ENCODE measurements at regions not wholly inside any gene's neighbourhood (a gene's known extent, or its start where the extent isn't known, plus 50 kb on each side); places are given as distances from the start of the nearest gene placed in this dataset.
A peak's percentile ranks its signal among the peaks of the same experiment; 100 is the strongest.
"Not testable (repeated sequence)": the region's sequence is repeated elsewhere in the genome, so short reads cannot be mapped to it uniquely, and the experiment has no call there.

- DNase-seq (ENCODE audit: low spot score): no peak
These were observed 251.9 kb downstream of the SOD2 start for GRCh38 chr6:159440911-159441703.

- DNase-seq (ENCODE audit: low spot score): no peak
These were observed 252.7 kb downstream of the SOD2 start for GRCh38 chr6:159440349-159440748.

GRCh38 chr6:159439651-159440050 is 253.4 kb downstream of the SOD2 start:
- no peak for DNase-seq (ENCODE audit: low spot score)

GRCh38 chr6:159438106-159438505 is 254.9 kb downstream of the SOD2 start:
- DNase-seq (ENCODE audit: low spot score): no peak

DNA sequence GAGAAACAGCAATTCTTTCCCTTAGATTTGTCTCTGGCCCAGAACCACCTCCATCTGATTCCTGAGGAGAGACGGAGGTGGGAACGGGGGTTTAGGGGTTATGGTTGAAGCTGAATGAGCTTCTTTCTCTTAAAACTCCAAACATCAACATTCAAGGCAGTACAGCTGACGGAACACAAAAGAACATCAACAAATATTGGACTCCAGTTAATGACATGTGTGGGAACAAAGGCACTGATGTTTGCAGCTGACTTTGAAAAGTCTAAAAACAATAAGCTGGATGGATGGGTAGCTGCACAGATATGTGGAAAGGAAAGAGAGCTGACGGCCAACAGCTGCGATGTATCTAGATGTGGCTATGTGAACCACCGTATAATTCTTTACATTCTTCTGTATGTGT is 256.5 kb downstream of the SOD2 start:
- no peak for DNase-seq (ENCODE audit: low spot score)

DNA sequence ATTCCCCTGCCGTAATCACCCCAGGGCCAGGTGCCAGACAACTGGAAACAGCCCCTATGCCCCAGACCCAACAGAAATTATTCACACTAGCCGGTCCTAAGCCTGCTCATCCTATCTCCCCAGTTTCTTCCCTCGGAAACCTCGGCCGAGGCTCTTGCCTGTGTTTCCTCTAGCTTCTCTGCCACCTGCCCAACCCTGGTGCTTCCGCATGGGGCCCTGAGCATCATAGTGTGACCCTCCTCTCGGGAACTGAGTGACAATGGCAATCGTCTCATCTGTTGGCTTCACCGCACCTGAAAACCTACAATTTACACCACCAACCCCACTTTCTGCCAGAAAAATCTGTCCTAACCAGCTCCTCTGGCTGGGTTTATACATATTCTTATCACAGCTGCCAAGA is 257.3 kb downstream of the SOD2 start:
- DNase-seq (ENCODE audit: low spot score): no peak

- no peak for DNase-seq (ENCODE audit: low spot score)
These were observed 258.6 kb downstream of the SOD2 start for GRCh38 chr6:159434410-159434809.

GRCh38 chr6:159433550-159433949 is 259.5 kb downstream of the SOD2 start:
- no peak for DNase-seq (ENCODE audit: low spot score)

- DNase-seq (ENCODE audit: low spot score): no peak
These were observed 261.3 kb downstream of the SOD2 start for GRCh38 chr6:159431750-159432149.

DNA sequence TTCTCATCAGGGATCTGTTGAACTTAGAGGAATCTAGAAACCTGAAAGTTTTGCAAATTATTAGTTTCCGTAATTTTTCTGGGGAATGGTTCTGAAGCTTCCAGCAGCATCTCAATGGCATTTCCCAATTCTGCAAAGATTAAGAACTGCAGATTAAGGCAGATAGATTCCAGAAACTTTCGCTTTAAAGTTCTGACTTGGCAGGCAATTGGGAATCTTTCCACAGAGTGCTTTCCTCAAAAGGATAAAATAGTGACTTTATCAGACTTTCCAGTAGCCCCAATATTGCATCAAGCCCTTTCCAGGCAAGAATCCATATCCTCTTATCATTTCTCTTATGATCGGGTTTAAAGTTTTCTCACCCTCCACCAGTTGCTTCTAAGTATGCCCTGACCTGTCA is 261.1 kb downstream of the FNDC1 start:
- DNase-seq (ENCODE audit: low spot score): no peak

GRCh38 chr6:159429433-159429832 is 260.2 kb downstream of the FNDC1 start:
- DNase-seq (ENCODE audit: low spot score): no peak

- no peak for DNase-seq (ENCODE audit: low spot score)
These were observed 258.6 kb downstream of the FNDC1 start for GRCh38 chr6:159427771-159428170.

- no peak for DNase-seq (ENCODE audit: low spot score)
These were observed 258.1 kb downstream of the FNDC1 start for GRCh38 chr6:159427335-159427734.

DNA sequence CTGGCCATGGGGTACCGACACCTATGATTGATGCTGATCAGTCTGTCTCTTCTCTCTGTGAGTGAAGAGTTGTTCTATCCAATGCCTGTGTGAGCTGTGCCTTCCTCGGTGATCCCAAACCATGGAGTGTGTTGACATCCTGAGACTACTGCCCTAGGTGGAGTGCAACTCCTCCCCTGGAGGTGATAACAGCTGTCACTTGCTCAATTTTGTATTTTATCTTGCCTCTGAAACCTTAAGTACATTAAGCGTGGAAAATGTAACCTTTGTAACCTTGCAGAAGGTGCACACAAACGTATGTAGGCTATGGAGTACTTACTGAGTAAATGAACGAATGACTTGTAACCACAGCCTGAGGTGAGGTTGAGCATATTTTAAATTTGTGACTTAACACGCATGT is 256.2 kb downstream of the FNDC1 start:
- DNase-seq (ENCODE audit: low spot score): no peak

DNA sequence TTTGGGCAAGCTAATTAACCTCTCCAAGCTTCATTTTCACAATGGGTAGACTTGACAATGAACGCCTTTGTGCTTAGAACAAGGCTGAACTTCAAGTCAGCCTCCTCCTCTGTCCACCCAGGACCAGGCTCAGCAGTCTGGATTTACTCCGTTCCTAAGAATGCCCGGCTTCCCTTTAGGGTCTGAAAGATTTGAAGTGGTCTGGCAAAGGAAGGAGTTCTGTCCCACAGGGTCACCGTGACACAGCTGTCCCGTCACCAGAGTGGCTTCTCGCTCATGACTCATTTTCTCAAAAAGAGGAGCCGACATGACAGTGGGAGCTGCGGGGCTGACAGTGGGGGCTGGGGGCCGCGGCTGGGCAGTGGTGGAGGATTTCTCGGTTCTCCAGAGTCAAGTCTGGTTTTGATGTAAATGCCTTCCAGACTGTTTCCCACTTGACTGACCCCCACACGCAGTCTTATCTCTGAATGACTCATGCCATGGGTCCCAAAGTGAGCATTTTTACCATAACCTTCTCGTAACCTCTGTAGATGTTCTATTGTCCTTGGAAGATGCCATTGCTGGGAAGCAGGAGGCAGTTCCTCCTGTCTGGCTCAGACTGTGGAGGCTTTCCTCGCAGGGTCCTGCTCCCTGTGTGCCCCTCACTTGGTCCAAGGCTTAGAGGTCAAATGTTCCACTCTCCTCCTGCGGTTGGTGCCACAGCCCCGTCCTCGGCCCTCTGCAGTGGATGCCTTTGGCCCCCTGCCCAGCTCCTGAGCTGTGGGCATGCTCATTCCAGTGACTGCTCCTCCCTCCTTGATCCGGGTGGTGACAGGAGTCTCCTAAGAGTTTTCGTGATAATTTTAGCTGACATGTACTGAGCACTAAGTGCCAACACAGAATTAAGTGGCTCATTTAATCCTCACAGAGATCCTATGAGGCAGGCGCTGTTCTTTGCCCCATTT is 253.1 kb downstream of the FNDC1 start:
- no peak for DNase-seq (ENCODE audit: low spot score)

- DNase-seq (ENCODE audit: low spot score): no peak
These were observed 252.4 kb downstream of the FNDC1 start for GRCh38 chr6:159421586-159421985.

DNA sequence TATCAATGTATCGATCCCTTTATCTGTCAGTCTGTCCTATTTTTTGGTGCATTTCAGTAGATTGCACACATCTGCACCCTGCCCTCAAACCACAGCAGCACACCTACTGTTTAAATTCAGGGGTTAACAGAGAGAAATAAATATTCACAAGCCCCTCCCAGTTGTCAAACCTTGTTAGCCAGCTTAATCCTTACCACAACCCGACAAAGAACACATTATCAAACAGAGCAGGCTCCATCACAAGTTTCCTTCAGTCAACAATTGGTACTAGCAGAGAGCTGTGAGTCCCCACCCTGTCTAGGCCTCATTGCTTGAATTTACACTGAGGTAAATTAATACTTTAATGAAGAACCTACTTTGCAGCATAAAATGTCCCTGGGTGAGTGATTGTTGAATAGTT is 249.8 kb downstream of the FNDC1 start:
- no peak for DNase-seq (ENCODE audit: low spot score)

GRCh38 chr6:159416891-159417560 is 247.8 kb downstream of the FNDC1 start:
- peak; percentile 8 for DNase-seq (ENCODE audit: low spot score)

GRCh38 chr6:159415540-159415939 is 246.3 kb downstream of the FNDC1 start:
- no peak for DNase-seq (ENCODE audit: low spot score)

DNA sequence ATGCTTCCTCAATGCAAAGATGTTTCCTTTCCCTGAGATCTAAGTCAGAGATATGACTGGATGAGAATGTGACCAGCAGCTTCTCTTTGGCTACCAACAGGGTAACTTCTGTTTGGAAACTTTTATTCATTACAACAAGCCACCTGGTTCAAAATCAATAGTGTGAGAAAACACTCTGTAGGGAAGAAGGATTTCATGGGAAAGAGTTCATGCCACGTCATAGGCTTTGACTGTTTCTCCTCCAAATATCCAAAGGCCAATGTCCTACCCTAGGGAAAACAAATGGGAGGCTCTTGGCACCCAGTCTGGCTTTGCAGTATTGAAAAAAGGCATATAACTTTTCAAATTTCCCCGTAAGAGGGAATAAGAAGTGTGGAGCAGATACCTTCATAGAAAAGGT is 245.5 kb downstream of the FNDC1 start:
- no peak for DNase-seq (ENCODE audit: low spot score)

- not testable (repeated sequence) for DNase-seq (ENCODE audit: low spot score)
These were observed 238.1 kb downstream of the FNDC1 start for GRCh38 chr6:159407211-159407780.

DNA sequence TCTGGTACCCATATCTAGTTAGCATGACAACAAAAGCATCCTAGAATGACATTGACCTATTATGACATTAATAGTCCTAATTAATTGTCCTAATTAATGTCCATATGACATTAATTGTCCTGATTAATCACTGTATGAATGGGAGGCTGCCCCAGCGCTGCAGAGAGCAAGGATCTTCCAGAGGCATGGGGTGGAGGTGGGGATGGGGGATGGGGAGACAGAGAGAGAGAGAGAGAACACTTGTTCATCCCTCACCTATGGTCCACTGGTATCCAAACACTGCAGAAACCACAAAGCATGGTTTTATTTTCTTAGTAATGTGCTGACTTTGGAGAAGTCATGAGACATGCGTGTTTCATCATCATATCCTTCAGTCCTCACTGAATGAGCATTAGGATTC is 235.1 kb downstream of the FNDC1 start:
- peak; percentile 14 for DNase-seq (ENCODE audit: low spot score)

Measured in kidney tubule cell (primary cell).